ENCODE measurements at regions not wholly inside any gene's neighbourhood (a gene's known extent, or its start where the extent isn't known, plus 50 kb on each side); places are given as distances from the start of the nearest gene placed in this dataset.
A peak's percentile ranks its signal among the peaks of the same experiment; 100 is the strongest.
"Not testable (repeated sequence)": the region's sequence is repeated elsewhere in the genome, so short reads cannot be mapped to it uniquely, and the experiment has no call there.

GRCh38 chrX:106468433-106468832 lies 143.3 kb upstream of the RADX start:
- Mint-ChIP-seq H3K27ac (no peak overlapping the region), H3K4me1 (ENCODE audit: low read depth) (no peaks in the 10 kb centered on the region), H3K27me3 (ENCODE audit: low read depth) (peaks cover 2% of the 10 kb centered on the region), H3K36me3 (ENCODE audit: low read depth) (no peaks in the 10 kb centered on the region), H3K4me3 (ENCODE audit: low read depth) (no peak overlapping the region), H3K9me3 (no peaks in the 10 kb centered on the region)
- no peak for DNase-seq (ENCODE audit: low spot score)
- intact Hi-C loops (cut with micrococcal nuclease): no loop called here

DNA sequence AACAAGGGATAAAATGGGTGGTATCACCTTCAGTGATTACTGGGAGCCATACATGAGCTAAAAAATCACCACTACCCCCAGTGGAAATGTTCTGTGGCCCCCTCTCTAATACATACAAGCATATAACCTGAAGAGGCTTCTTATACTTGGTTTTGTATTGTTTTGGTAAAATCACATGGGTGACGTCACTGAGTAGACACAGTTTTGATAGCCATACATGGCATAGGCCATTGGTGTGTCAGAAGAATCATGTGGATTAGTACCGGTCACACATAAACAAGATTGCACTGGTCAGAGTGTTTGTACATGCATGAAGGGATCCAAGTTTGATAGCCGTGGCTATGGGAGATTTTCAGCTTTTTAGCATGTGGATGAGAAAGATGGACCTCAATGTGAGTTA lies 131.9 kb upstream of the RADX start:
- peaks cover 19% of the 10 kb centered on the region for H3K4me1 Mint-ChIP-seq (ENCODE audit: low read depth)

DNA sequence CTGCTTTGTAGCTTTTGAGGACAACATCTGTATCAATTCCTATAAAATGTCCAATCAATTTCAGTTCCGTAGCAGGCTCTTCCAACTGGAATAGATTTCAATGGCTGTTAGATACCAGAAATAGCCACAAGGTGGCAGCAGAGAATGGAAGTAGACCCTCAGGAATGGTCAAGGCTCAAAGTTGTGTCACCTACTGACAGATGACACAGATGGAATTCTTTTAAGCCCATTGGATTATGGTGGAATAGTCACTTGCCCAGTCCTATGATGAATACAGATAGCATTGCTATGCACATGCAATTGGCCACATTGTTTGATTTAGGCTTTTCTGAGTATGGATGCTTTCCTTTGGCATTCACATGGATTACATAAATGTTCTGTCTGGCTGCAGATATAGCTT lies 130.4 kb upstream of the RADX start:
- no peaks in the 10 kb centered on the region for H3K36me3 Mint-ChIP-seq (ENCODE audit: low read depth)
- peak; percentile 9 for DNase-seq (ENCODE audit: low spot score)
- no peak overlapping the region for H3K4me3 Mint-ChIP-seq (ENCODE audit: low read depth)
- H3K9me3 Mint-ChIP-seq: no peaks in the 10 kb centered on the region
- H3K27me3 Mint-ChIP-seq (ENCODE audit: low read depth): no peaks in the 10 kb centered on the region
- peaks cover 27% of the 10 kb centered on the region for H3K4me1 Mint-ChIP-seq (ENCODE audit: low read depth)
- intact Hi-C loops (cut with micrococcal nuclease): loop anchor here (10.0 kb wide), 1 partner anchor 313 kb away; no protein-coding TSS in a partner anchor
- H3K27ac Mint-ChIP-seq: no peak overlapping the region

More for the DNA sequence above, 131.9 kb upstream of the RADX start:
- intact Hi-C loops (cut with micrococcal nuclease): loop anchor here (10.0 kb wide), 1 partner anchor 315 kb away; no protein-coding TSS in a partner anchor
- Mint-ChIP-seq H3K27me3 (ENCODE audit: low read depth) (no peaks in the 10 kb centered on the region), H3K4me3 (ENCODE audit: low read depth) (no peak overlapping the region), H3K27ac (no peak overlapping the region), H3K9me3 (no peaks in the 10 kb centered on the region), H3K36me3 (ENCODE audit: low read depth) (no peaks in the 10 kb centered on the region)
- no peak for DNase-seq (ENCODE audit: low spot score)

GRCh38 chrX:106484233-106484632 lies 127.5 kb upstream of the RADX start:
- Mint-ChIP-seq H3K27me3 (ENCODE audit: low read depth) (no peaks in the 10 kb centered on the region), H3K36me3 (ENCODE audit: low read depth) (no peaks in the 10 kb centered on the region), H3K27ac (peak overlapping the region; percentile 72), H3K4me1 (ENCODE audit: low read depth) (peaks cover 27% of the 10 kb centered on the region), H3K4me3 (ENCODE audit: low read depth) (peak overlapping the region; percentile 45), H3K9me3 (peaks cover 3% of the 10 kb centered on the region)
- intact Hi-C loops (cut with micrococcal nuclease): loop anchor here (1.0 to 10.0 kb wide), 3 partner anchors 29 to 311 kb away; partner anchors contain the start of gene RADX
- DNase-seq (ENCODE audit: low spot score): peak; percentile 14

- not testable (repeated sequence) for H3K4me3 Mint-ChIP-seq (ENCODE audit: low read depth)
These were observed 118.5 kb upstream of the RADX start for GRCh38 chrX:106493210-106493816.

DNA sequence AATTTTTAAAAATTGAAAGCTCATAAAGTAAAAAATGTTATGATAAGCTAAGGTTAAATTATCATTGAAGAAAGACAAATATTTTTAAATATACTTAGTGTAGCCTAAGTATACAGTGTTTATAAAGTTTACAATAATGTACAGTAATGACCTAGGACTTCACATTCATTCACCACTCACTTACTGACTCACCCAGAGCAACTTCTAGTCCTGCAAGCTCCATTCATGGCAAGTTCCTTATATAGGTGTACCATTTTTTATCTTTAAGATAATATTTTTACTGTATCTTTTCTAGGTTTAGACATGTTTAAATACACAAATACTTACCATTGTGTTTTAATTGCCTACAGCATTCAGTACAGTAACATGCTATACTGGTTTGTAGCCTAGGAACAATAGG lies 112.3 kb upstream of the RADX start:
- Mint-ChIP-seq H3K4me1 (ENCODE audit: low read depth) (peaks cover 3% of the 10 kb centered on the region), H3K36me3 (ENCODE audit: low read depth) (peaks cover 3% of the 10 kb centered on the region), H3K27ac (no peak overlapping the region), H3K4me3 (ENCODE audit: low read depth) (no peak overlapping the region), H3K27me3 (ENCODE audit: low read depth) (no peaks in the 10 kb centered on the region), H3K9me3 (peaks cover 11% of the 10 kb centered on the region)
- intact Hi-C loops (cut with micrococcal nuclease): no loop called here
- DNase-seq (ENCODE audit: low spot score): no peak

More at GRCh38 chrX:106493210-106493816, 118.5 kb upstream of the RADX start:
- H3K36me3 Mint-ChIP-seq (ENCODE audit: low read depth); H3K4me1 Mint-ChIP-seq (ENCODE audit: low read depth); DNase-seq (ENCODE audit: low spot score); intact Hi-C loops (cut with micrococcal nuclease); H3K27me3 Mint-ChIP-seq (ENCODE audit: low read depth); H3K27ac Mint-ChIP-seq: not testable (repeated sequence)
- peaks cover 10% of the 10 kb centered on the region for H3K9me3 Mint-ChIP-seq

DNA sequence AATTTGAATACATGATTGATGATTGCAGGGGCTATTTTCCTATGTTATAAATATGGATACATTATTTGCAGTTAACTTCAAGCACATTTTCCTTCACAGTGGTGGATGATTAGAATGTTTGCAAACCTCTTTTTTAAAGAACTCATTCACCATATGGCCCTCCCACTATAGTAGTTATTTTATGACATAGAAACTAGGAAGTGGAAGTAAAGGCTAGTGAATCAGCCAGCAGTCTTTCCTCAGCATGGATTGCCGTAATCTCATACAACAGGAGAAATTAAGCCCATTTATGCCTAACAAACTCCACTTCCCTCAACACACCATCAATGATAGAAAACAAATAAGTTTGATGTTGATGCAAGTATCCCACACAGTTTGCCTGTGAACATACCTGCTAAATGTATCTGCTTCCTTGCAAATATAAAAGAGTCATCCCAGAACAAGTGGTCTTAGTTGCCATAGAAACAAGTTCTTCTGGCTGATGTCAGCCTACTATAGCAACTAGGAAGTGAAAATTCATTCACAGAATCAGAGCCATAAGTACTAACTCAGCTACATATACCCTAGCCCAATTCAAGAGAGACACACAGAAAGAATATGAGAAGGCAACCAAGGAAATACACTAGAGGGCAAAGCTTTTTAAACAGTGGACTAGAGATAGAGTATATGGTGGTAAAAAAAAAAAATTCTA lies 100.9 kb upstream of the RADX start:
- Mint-ChIP-seq H3K9me3 (no peaks in the 10 kb centered on the region), H3K27me3 (ENCODE audit: low read depth) (peaks cover 4% of the 10 kb centered on the region), H3K27ac (no peak overlapping the region), H3K36me3 (ENCODE audit: low read depth) (no peaks in the 10 kb centered on the region), H3K4me3 (ENCODE audit: low read depth) (no peak overlapping the region), H3K4me1 (ENCODE audit: low read depth) (peaks cover 3% of the 10 kb centered on the region)
- DNase-seq (ENCODE audit: low spot score): no peak
- intact Hi-C loops (cut with micrococcal nuclease): no loop called here

Data from activated T-helper 2 cell treated with anti-CD3 and anti-CD28 coated beads, Interferon-gamma antibody, Interleukin-2, Interleukin-4, amounts not matched to agents 10 μg/mL and 5 μg/mL and 100 μg/mL, durations not matched to agents 14 hours and 24 hours and 36 hours (primary cell).